ENCODE measurements at regions not wholly inside any gene's neighbourhood (a gene's known extent, or its start where the extent isn't known, plus 50 kb on each side); places are given as distances from the start of the nearest gene placed in this dataset.

- no peak for TF ChIP-seq POLR2AphosphoS5 (IDR thresholded peaks at IDR 0.05; ENCODE audit: low read depth, low read length)
- TF ChIP-seq TAF1 (IDR thresholded peaks at IDR 0.05; ENCODE audit: borderline replicate concordance, insufficient read depth, low read length) = no peak
- TF ChIP-seq, protein P1, sequence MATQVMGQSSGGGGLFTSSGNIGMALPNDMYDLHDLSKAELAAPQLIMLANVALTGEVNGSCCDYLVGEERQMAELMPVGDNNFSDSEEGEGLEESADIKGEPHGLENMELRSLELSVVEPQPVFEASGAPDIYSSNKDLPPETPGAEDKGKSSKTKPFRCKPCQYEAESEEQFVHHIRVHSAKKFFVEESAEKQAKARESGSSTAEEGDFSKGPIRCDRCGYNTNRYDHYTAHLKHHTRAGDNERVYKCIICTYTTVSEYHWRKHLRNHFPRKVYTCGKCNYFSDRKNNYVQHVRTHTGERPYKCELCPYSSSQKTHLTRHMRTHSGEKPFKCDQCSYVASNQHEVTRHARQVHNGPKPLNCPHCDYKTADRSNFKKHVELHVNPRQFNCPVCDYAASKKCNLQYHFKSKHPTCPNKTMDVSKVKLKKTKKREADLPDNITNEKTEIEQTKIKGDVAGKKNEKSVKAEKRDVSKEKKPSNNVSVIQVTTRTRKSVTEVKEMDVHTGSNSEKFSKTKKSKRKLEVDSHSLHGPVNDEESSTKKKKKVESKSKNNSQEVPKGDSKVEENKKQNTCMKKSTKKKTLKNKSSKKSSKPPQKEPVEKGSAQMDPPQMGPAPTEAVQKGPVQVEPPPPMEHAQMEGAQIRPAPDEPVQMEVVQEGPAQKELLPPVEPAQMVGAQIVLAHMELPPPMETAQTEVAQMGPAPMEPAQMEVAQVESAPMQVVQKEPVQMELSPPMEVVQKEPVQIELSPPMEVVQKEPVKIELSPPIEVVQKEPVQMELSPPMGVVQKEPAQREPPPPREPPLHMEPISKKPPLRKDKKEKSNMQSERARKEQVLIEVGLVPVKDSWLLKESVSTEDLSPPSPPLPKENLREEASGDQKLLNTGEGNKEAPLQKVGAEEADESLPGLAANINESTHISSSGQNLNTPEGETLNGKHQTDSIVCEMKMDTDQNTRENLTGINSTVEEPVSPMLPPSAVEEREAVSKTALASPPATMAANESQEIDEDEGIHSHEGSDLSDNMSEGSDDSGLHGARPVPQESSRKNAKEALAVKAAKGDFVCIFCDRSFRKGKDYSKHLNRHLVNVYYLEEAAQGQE (IDR thresholded peaks at IDR 0.05; ENCODE audit: insufficient read depth in 1 of 2, low read depth in 2 of 2, low read length in 2 of 2) = no peak
- no peak for TF ChIP-seq SIN3A (IDR thresholded peaks at IDR 0.05; ENCODE audit: borderline replicate concordance, insufficient read depth, low read length)
- TF ChIP-seq FOXP2 (optimal IDR thresholded peaks at IDR 0.05; ENCODE audit: borderline replicate concordance, extremely low read depth, extremely low read length, insufficient read depth) = no peak
These were observed 56.4 kb upstream of the IYD start for GRCh38 chr6:150312395-150312794.

All from PFSK-1 (cell line).